Caco-2 (cell line): ENCODE measurements at regions not wholly inside any gene's neighbourhood (a gene's known extent, or its start where the extent isn't known, plus 50 kb on each side); places are given as distances from the start of the nearest gene placed in this dataset.

Experiments used
- BruUV-seq: library from RNA; stranded (reverse); fragments of 400-500 nt; replicated peaks from 2 replicates; lab custom pipeline; 2021; lab: Mats Ljungman, UMichigan
- CTCF ChIA-PET: fragments of 300-600 bp; sonication (Branson Sonifier 250); formaldehyde crosslinking; loops from one replicate; lab custom pipeline; 2022; ENCODE audit warnings: antibody characterized with exemption; lab: Charles Lee
- POLR2A ChIA-PET: fragments of 300-600 bp; sonication (Branson Sonifier 250); formaldehyde crosslinking; loops from one replicate; lab custom pipeline; 2022; ENCODE audit warnings: antibody characterized with exemption; lab: Charles Lee
- DNase-seq, 2 experiments: peaks; one replicate each; pipeline versions ENCODE4 v3.0.0 to v3.0.0-alpha.2; 2020 to 2022
- H3K27me3 ChIP-seq: replicated peaks from 2 replicates; pipeline ENCODE4 v1.6.0; 2011; ENCODE audit warnings: low read length; ENCODE audit not compliant: control insufficient read depth, insufficient read depth
- H3K36me3 ChIP-seq: 2 replicates; pipeline ENCODE4 v1.5.1; 2011; ENCODE audit warnings: low read length; ENCODE audit not compliant: control insufficient read depth, insufficient read depth
- H3K4me1 ChIP-seq: fragments of 250-450 bp; sonication (Bioruptor Pico); 2 replicates; pipeline ENCODE4 v1.5.1; 2020; ENCODE audit warnings: mild to moderate bottlenecking
- H3K4me3 ChIP-seq: 2 replicates; pipeline ENCODE4 v1.5.1; 2011; ENCODE audit warnings: low read depth, mild to moderate bottlenecking, control low read depth, low read length
- H3K9me3 ChIP-seq: fragments of 250-450 bp; sonication (Bioruptor Pico); 2 replicates; pipeline ENCODE4 v1.5.1; 2020; ENCODE audit warnings: mild to moderate bottlenecking, moderate library complexity
- H3K27ac Mint-ChIP-seq: one replicate; pipeline ENCODE4 v1.8.0; 2022; ENCODE audit warnings: mixed read lengths; ENCODE audit not compliant: unreplicated experiment
- H3K27me3 Mint-ChIP-seq: one replicate; pipeline ENCODE4 v1.8.0; 2022; ENCODE audit warnings: mixed read lengths; ENCODE audit not compliant: insufficient read depth, unreplicated experiment
- H3K36me3 Mint-ChIP-seq: one replicate; pipeline ENCODE4 v1.8.0; 2022; ENCODE audit warnings: mild to moderate bottlenecking, mixed read lengths; ENCODE audit not compliant: insufficient read depth, unreplicated experiment
- H3K4me1 Mint-ChIP-seq: one replicate; pipeline ENCODE4 v1.8.0; 2022; ENCODE audit warnings: low read depth, mixed read lengths; ENCODE audit not compliant: unreplicated experiment
- H3K4me3 Mint-ChIP-seq: one replicate; pipeline ENCODE4 v1.8.0; 2022; ENCODE audit warnings: mild to moderate bottlenecking, moderate library complexity, mixed read lengths; ENCODE audit not compliant: unreplicated experiment
- H3K9me3 Mint-ChIP-seq: one replicate; pipeline ENCODE4 v1.8.0; 2022; ENCODE audit warnings: mixed read lengths; ENCODE audit not compliant: unreplicated experiment
- CTCF ChIP-seq, 2 experiments: fragments of 200-600 bp in 1 of 2; IDR thresholded peaks; 1 replicate in 1 of 2; 2 replicates in 1 of 2; pipeline versions ENCODE4 v1.5.1 to v1.8.0; 2011 to 2022; ENCODE audit warnings: antibody characterized with exemption in 1 of 2, control low read depth in 1 of 2, inconsistent platforms in 1 of 2, low read depth in 1 of 2, low read length in 1 of 2, mild to moderate bottlenecking in 1 of 2, moderate library complexity in 1 of 2; ENCODE audit not compliant: insufficient read depth in 1 of 2, severe bottlenecking in 1 of 2, unreplicated experiment in 1 of 2
- intact Hi-C: fragments of 100-400 bp; cut with micrococcal nuclease; formaldehyde crosslinking; loops from one replicate; pipeline ENCODE4 v1.10.0; 2022; ENCODE audit not compliant: unreplicated experiment

- no peak overlapping the region for H3K4me3 ChIP-seq
- H3K36me3 Mint-ChIP-seq = no peaks in the 10 kb centered on the region
- DNase-seq = peak in 1 of 2 experiments; percentile 4
- H3K27me3 Mint-ChIP-seq = no peaks in the 10 kb centered on the region
- H3K36me3 ChIP-seq = no peaks in the 10 kb centered on the region
- intact Hi-C loops = loop anchor here (5.0 kb wide), 1 partner anchor 495 kb away; no protein-coding TSS in a partner anchor
- no peaks in the 10 kb centered on the region for H3K9me3 Mint-ChIP-seq
- no TSS peak for BruUV-seq
- no peak overlapping the region for H3K4me3 Mint-ChIP-seq
- CTCF ChIA-PET = no interaction called here
- no peaks in the 10 kb centered on the region for H3K4me1 ChIP-seq
- H3K9me3 ChIP-seq = no peaks in the 10 kb centered on the region
- POLR2A ChIA-PET = no interaction called here
- no peak for TF ChIP-seq CTCF (IDR thresholded peaks at IDR 0.05; ENCODE audit: insufficient read depth in 1 of 2, low read depth in 1 of 2, low read length in 1 of 2, severe bottlenecking in 1 of 2, unreplicated experiment in 1 of 2)
- no peaks in the 10 kb centered on the region for H3K27me3 ChIP-seq
- H3K4me1 Mint-ChIP-seq = peaks cover 6% of the 10 kb centered on the region
- H3K27ac Mint-ChIP-seq = no peak overlapping the region
These were observed 106.2 kb downstream of the SLITRK5 start for GRCh38 chr13:87777387-87777786.

- no peak for DNase-seq
- Mint-ChIP-seq H3K4me3 (no peak overlapping the region), H3K36me3 (no peaks in the 10 kb centered on the region), H3K27me3 (no peaks in the 10 kb centered on the region), H3K4me1 (peaks cover 6% of the 10 kb centered on the region), H3K27ac (no peak overlapping the region), H3K9me3 (no peaks in the 10 kb centered on the region)
- no peak for TF ChIP-seq CTCF (IDR thresholded peaks at IDR 0.05; ENCODE audit: insufficient read depth in 1 of 2, low read depth in 1 of 2, low read length in 1 of 2, severe bottlenecking in 1 of 2, unreplicated experiment in 1 of 2)
- BruUV-seq = no TSS peak
- intact Hi-C loops = loop anchor here (5.0 kb wide), 1 partner anchor 496 kb away; no protein-coding TSS in a partner anchor
- ChIA-PET CTCF (no interaction called here), POLR2A (no interaction called here)
- Histone ChIP-seq H3K27me3 (no peaks in the 10 kb centered on the region), H3K9me3 (no peaks in the 10 kb centered on the region), H3K36me3 (no peaks in the 10 kb centered on the region), H3K4me1 (no peaks in the 10 kb centered on the region), H3K4me3 (no peak overlapping the region)
These were observed 107.0 kb downstream of the SLITRK5 start for GRCh38 chr13:87778128-87778527.

GRCh38 chr13:87779426-87779825, 108.3 kb downstream of the SLITRK5 start:
- no peaks in the 10 kb centered on the region for H3K36me3 Mint-ChIP-seq
- no peak for DNase-seq
- no TSS peak for BruUV-seq
- H3K27ac Mint-ChIP-seq = no peak overlapping the region
- H3K27me3 Mint-ChIP-seq = peaks cover 3% of the 10 kb centered on the region
- no peak overlapping the region for H3K4me3 Mint-ChIP-seq
- no peaks in the 10 kb centered on the region for H3K36me3 ChIP-seq
- ChIA-PET CTCF (no interaction called here), POLR2A (no interaction called here)
- peaks cover 6% of the 10 kb centered on the region for H3K4me1 Mint-ChIP-seq
- H3K4me1 ChIP-seq = no peaks in the 10 kb centered on the region
- H3K27me3 ChIP-seq = no peaks in the 10 kb centered on the region
- no peaks in the 10 kb centered on the region for H3K9me3 ChIP-seq
- intact Hi-C loops = loop anchor here (5.0 kb wide), 1 partner anchor 497 kb away; no protein-coding TSS in a partner anchor
- no peaks in the 10 kb centered on the region for H3K9me3 Mint-ChIP-seq
- H3K4me3 ChIP-seq = no peak overlapping the region
- TF ChIP-seq CTCF (IDR thresholded peaks at IDR 0.05; ENCODE audit: insufficient read depth in 1 of 2, low read depth in 1 of 2, low read length in 1 of 2, severe bottlenecking in 1 of 2, unreplicated experiment in 1 of 2) = no peak
